TTC549 (cell line): ENCODE measurements at regions not wholly inside any gene's neighbourhood (a gene's known extent, or its start where the extent isn't known, plus 50 kb on each side); places are given as distances from the start of the nearest gene placed in this dataset.

Experiments used
- FAIRE-seq: peaks from 2 replicates; lab custom pipeline; 2012; peaks lifted over from hg19 to GRCh38; lab: Jason Lieb, UNC

DNA sequence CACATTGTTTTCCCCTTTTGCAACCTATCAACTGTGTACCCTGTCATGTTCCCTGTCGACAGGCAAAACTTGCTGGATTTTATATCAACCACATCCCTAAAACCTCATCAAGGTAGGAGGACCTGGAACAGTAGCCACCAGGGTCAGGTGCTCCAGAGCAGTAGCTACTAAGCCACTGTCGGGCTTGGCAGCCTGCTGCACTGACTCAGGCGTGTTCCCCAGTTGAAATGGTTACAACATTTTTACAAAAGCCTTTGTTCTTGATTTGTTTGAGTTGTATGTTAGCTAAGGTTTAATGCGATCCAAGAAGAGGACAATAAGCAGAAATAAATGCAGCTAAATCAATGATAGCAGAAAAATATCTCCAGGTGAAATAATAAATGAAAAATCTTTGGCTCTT is 407.4 kb upstream of the TLE4 start:
- no peak for FAIRE-seq

DNA sequence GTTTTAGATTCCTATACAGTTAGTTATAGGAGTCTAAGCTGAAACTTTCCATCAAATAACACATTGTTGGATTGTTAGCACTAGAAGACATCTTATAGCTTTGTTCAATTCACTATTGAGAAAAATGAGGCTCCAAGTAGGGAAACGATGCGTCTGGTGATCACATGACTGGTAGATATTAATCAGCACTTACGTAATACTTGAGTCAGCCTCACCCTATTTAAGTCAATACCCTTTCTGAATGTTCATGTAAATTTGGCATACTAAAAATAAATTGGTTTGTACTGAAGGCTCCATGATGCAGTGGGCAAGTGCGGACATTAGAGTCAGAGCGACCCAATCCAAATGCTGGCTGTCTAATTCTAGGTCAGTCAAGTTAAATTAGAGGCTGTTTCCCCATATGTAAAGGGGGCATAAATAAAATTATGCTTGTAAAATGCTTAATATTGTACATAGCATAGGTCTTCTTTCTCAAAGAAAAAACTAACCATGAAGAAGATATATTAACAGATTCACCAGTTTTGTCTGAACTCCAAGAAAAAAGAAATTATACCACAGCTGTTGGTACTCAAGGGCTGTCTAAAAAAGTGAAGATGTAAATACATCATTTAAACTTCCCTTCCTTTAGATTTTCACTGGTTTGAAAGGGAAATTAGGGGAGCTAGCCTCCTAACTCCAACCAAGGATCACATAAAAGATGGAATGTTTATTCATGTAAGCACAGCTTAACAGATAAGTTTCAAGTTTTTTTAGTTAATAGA is 406.6 kb upstream of the TLE4 start:
- no peak for FAIRE-seq

DNA sequence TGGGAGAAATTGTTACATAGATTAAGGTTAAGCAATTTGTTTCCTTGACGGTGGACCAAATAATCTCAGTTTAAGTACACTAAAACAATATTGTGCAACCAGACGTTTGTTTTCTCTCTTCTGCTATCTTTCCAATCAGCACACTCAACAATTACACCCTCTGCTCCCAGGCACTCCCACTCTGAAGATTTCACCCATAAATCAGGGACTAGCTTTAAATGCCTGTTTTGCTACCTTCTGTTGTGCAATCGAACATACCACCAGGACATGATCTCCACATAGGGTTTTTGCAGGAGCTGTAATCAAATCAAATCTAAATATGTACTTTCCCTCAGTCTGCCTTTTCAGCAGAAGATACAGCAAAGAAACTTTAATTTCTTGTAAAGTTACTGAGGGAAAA is 405.8 kb upstream of the TLE4 start:
- no peak for FAIRE-seq

DNA sequence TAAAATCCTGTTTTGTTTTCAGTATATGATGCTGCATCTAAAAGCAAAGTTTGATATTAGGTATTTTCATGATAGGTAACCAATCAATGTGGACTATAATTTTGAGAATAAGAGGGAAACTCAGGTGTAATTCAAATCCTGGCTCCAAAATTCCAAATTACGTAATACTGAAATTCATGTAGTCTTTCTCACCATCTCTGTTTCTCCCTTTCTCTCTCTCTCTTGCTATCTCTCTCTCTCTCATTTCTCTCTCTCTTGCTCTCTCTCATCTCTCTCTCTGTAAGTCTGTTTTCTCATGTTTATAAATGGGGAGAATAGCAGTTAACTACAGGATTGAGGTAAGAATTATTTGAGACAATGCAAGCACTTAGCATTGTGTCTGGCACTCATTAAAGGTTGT is 401.1 kb upstream of the TLE4 start:
- FAIRE-seq = no peak

DNA sequence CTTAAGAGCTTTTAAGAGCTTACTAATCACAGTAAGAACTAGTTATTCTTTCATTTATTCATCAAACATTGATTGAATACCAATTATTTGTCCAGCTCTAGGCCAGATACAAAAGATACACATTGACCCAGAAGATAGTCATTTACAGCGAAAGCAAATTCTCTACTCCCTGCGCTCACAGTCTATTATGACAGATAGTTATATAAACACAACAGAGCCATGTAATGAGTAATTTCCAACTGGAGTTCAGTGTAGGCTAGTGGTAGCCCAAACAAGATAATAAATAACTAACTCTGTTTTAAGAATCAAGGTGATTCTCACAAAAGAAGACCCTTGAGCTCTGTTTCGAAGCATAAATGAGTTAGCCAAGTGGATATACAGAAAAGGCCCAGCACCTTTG is 397.8 kb upstream of the TLE4 start:
- no peak for FAIRE-seq

DNA sequence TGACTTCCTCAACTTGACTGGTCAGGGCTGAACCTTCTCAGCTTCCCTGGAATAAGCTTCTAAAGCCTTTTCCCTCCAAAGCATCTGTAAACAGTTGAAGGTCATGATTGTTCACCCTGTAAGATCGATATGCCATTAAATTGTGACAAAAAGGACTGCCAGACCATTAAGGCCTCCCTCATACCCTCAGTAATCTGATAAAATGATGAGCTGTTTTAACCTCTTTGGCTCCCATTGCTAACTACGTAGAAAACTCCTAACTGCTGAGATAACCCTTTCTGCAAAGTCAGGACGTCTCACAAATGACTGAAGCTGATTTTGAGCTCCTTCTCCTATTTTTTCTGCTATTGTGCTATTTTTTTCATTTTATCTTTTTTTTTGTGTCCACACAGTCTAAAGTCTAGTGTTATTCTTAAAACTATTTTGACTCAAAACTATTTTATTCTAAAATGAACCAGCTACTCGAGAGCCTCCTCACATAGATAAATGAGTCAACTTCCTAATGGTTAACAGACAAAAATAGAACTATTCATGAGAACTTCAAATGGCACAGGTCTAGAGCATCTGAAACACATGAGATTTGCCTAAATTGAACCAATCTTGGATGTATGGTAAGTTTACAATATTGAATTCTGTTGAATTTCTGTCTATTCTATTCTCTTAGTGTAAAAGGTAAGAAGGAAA is 395.6 kb upstream of the TLE4 start:
- no peak for FAIRE-seq

DNA sequence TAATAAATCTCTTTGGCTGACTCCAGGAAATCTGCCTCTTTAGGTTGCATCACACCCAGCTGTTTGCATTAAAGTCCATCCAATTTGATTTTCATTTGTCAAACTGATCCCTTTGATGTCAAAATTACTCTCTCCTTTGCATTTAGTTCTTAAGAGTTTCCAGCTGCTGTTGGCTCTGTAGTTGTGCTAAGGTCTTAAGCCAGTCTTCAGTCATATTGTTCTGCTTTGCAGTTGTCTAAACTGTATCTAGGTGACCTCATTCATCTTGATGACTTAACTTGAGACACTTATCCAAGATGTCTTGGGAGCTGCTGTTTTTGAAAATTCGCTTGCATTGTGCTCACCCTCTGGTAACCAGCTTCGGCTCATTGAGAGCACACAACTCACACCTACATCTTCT is 386.9 kb upstream of the TLE4 start:
- FAIRE-seq = no peak

DNA sequence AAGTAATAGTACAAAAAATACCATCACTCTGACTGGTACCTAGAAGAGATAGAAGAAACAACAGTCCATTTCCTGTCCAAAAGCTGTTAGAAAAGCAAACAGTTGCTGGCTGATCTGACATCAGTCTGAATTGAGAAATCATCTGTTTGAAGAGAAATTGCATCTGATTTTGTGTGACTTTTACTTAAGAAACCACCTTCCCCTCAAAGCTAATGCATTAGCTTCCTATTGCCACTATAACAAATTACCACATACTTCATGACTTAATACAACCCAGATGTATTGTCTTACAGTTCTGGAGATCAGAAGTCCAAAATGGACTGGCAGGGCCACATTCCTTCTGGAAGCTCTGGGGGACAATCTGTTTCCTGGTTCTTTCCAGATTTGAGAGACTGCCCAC is 385.9 kb upstream of the TLE4 start:
- FAIRE-seq = no peak

- no peak for FAIRE-seq
Measured at GRCh38 chr9:79189511-79189924, 382.2 kb upstream of the TLE4 start.

- FAIRE-seq = no peak
Measured at GRCh38 chr9:79193001-79193400, 378.8 kb upstream of the TLE4 start.

DNA sequence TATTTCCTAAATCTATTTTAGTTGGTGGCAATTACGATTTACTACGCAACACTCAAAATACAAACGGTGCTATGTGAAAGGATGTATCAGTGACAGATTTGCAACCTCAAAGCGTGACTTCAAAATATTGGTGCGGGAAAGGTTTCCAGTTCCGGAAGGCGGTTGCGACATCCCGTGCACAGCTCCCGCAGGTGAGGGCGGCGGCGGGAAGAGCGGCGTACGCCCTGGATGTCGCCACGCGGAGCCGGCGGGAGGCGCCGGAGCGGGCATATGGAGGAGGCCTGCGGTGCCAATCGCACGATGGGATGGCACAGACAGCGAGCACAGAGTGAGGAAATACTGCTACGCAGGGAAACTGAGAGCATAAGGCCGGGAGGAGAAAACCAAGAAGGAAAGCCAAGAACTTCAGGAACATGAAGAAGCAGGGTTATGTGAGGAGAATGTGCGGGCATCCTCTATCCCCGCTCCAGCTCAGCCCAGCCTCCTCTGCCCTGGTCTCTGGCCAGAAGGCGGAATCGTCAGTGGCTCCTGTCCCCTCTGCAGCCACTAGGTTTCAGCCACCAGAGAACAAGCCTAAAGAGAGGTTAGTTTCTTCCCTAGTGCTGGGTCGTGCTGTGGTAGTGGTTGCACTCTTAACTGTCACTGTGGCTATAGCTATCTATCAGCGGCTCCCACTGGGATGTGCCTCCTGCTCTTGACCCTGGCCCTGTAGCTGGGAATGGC is 378.1 kb upstream of the TLE4 start:
- FAIRE-seq = no peak

GRCh38 chr9:79195879-79196278 is 375.9 kb upstream of the TLE4 start:
- no peak for FAIRE-seq

GRCh38 chr9:79196606-79197005 is 375.2 kb upstream of the TLE4 start:
- FAIRE-seq = no peak

- FAIRE-seq = no peak
Measured at GRCh38 chr9:79200336-79200735, 371.4 kb upstream of the TLE4 start.

GRCh38 chr9:79201636-79202035 is 370.1 kb upstream of the TLE4 start:
- FAIRE-seq = no peak

DNA sequence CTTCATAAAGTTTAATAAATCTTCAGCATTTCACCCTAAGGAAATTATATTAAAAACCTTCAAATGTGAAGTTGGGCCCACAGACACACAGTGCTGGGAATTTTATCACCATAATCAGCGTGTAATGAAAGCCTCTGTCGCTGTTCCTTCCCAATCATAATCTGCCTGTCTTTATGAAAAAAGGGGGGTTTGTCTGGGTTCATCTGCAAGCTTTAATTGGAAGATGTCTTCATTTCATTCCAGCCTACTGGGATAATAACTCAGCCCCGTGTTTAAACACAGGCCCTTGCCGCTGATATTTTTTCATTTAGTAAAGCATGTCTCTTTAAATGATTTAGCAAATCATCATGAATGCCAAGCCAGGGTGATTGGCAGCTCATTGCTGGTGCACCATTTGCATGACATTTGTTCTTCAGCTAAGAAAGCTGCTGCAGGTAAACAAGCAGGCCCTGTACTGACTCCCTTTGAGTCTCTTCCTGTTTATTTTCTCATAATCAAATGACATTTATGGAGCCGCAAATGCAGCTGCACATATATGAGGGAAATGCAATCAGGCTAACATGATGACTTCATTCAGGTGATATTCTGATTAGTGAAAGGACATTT is 362.9 kb upstream of the TLE4 start:
- no peak for FAIRE-seq

GRCh38 chr9:79210541-79211243 is 361.1 kb upstream of the TLE4 start:
- FAIRE-seq = no peak

- FAIRE-seq = no peak
Measured at GRCh38 chr9:79213417-79214125, 358.2 kb upstream of the TLE4 start.

DNA sequence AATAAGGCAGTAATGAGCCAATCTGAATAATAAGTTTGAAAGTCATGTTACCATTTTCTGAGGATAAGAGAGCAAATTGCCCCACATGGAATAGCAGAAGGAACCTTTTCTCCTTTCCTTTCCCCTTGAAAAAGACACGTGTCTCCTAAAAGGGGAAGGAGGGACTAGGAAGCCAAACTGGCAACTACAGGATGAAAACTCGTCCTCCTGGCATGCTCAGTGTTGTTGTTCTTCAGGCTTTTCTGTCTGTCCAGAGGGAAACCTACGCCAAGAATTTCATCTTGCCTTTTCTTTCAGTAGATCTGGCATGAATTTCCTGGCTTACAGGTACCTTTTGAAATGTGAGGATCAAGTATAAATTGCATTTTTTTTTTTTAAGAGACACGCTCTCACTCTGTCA is 355.9 kb upstream of the TLE4 start:
- FAIRE-seq = no peak

DNA sequence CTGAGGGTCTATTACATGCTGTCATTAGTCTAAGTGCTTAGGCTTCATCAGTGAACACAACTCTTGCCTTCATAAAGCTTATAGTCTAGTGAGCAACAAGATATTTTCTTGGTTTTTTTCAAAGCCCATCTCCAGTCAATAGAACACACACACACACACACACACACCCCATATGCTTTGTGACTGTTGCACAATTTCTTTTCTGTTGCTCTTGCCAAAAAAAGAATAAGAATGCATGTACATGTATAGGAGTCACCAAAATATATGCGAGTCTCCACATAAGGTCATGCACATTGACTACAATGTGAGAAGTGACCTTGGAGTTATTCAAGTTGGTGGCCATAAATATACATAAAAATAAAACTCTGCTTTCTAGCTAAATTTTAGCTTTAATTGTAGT is 351.5 kb upstream of the TLE4 start:
- no peak for FAIRE-seq

DNA sequence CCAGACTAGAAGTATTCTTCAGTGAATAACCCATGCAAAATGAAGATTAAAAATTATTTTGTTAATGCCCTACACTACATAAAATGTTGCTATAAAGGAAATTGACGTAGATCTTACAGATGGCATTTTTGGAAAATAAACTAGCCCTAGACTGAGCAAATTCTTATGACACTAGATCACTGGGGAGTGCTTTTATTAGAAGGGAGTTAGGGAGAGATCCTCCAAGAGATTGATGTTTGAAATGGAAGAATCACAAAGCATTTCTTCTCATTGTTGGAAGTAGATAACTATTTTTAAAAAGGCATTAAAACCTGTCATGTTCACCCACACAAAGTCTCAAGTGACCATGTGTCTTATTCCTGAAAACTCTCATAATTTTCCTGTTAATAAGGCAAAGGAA is 351.1 kb upstream of the TLE4 start:
- no peak for FAIRE-seq

GRCh38 chr9:79221084-79221483 is 350.7 kb upstream of the TLE4 start:
- no peak for FAIRE-seq
